ENCODE measurements at regions not wholly inside any gene's neighbourhood (a gene's known extent, or its start where the extent isn't known, plus 50 kb on each side); places are given as distances from the start of the nearest gene placed in this dataset.
"Not testable (repeated sequence)": the region's sequence is repeated elsewhere in the genome, so short reads cannot be mapped to it uniquely, and the experiment has no call there.

- DNase-seq (ENCODE audit: low read depth, low spot score): no peak
These were observed 1068.3 kb downstream of the HACE1 start for GRCh38 chr6:103791458-103791857.

GRCh38 chr6:103784117-103784516 is 1075.6 kb downstream of the HACE1 start:
- no peak for DNase-seq (ENCODE audit: low read depth, low spot score)

DNA sequence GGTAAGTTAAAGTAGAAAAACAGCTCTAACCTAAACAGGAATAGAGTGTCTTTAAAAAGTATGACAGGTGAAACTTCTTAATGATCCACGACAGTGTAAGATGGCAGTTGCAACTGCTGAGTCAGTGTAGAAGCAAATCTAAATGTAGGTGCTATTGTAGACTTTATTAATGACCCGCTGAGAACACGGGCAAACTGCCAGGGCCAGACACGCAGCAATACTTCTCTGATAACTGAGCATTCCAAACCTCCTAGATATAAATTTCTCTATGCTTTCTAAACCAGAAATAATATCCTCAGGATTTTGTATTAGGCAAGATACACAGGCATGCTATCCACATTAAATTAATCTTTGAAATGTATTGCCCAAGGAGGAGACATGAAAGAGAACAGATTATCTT is 1076.4 kb downstream of the HACE1 start:
- DNase-seq (ENCODE audit: low read depth, low spot score): peak; percentile 39

DNA sequence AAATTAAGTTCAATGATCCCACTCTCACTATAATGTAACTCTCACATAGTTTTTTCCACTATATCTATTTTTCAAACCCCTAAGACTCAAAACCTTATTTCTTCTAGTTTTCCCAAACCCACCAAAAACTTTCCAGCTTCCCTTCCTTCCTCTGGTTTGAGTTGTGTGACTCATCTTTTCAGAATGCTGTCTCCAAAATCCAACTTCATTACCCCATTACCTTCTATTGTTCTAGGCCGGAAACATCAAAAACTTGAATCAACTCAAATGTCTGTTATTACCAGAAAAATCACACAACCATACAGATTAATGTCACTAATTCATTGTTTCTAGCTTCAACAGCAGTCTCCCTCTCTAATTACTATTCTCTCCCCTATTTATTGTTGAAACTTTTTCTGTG is 1090.3 kb downstream of the HACE1 start:
- peak; percentile 1 for DNase-seq (ENCODE audit: low read depth, low spot score)

DNA sequence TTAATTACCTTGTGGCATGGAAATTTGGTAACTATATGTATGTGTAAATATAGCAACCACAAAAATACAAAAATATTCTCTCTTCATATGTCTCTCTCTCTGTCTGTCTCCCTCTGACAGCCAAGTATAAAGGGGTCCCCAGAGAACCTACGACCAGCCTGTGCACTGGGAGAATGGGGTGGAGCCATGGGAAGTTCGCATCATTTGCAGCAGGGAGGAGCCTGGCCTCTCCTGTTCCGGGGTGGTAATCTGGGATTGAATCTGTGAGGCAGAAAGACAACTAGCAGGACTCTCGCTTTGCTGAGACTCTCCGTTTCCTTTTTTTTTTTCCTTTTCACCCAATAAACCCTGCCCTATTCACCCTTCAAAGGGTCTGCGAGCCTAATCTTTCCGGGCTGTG is 1109.1 kb downstream of the HACE1 start:
- no peak for DNase-seq (ENCODE audit: low read depth, low spot score)

DNA sequence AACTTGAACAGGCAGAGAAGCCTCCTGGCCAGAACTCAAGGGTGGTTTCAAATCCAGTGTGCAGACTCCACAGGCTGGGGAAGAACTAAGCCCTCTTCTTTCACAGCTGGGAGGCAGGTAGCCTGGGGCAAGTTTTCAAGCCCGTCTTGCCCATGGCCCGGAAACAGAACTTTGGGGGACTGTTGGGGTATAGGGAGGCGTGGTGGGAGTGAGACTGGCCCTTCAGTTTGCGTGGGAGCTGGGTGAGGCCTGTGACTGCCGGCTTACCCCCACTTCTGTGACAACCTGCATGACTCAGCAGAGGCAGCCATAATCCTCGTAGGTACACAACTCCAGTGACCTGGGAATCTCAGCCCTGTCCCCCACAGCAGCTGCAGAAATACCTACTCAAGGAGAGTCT is 1125.7 kb downstream of the HACE1 start:
- no peak for DNase-seq (ENCODE audit: low read depth, low spot score)

GRCh38 chr6:103729658-103730057 is 1130.1 kb downstream of the HACE1 start:
- no peak for DNase-seq (ENCODE audit: low read depth, low spot score)

DNA sequence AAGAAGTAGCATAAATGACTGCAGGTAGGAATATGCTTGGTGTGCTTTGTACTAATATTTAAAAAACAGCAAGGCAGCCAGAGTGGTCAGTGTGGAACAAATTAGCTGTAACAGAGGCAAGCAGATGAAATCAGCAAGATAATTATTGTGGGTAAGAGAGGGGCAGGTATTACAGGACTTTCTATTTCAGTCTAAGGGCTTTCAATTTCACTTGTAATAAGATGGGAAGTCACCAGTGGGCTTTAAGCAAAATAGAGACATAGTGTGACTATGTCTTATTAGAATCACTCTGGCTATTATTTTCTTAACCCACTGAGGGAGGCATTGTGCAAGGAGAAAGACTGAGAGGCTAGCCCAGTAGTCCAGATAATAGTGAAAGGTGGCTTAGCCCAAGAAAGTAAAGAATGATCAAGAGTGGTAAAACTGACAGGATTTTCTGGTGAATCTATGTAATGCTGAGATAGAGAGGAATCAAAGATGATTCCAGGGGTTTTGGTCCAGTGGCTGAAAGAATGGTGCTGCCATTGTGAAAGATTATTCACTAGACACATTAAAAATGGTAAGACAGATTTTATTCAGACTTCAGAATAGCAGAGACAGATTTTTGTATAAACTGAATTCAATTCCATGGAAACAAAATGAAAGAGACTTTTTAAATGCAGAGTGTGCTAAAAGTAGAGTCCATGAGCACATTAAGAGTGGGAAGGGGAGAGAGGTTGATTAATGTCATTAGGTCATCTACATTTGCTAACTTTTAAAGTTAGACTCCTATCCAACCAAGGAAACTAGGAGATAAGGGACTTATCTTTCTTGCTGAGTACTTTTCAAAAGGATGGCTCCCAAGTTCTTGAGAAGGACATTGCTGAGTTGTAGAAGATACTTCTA is 1136.0 kb downstream of the HACE1 start:
- DNase-seq (ENCODE audit: low read depth, low spot score): no peak

- DNase-seq (ENCODE audit: low read depth, low spot score): no peak
These were observed 1137.0 kb downstream of the HACE1 start for GRCh38 chr6:103722683-103723082.

GRCh38 chr6:103721923-103722322 is 1137.8 kb downstream of the HACE1 start:
- no peak for DNase-seq (ENCODE audit: low read depth, low spot score)

GRCh38 chr6:103720393-103720792 is 1139.3 kb downstream of the HACE1 start:
- DNase-seq (ENCODE audit: low read depth, low spot score): no peak

- DNase-seq (ENCODE audit: low read depth, low spot score): no peak
These were observed 1140.2 kb downstream of the HACE1 start for GRCh38 chr6:103719545-103719944.

GRCh38 chr6:103715269-103715668 is 1144.5 kb downstream of the HACE1 start:
- no peak for DNase-seq (ENCODE audit: low read depth, low spot score)

- DNase-seq (ENCODE audit: low read depth, low spot score): not testable (repeated sequence)
These were observed 1150.5 kb downstream of the HACE1 start for GRCh38 chr6:103709236-103709635.

- no peak for DNase-seq (ENCODE audit: low read depth, low spot score)
These were observed 1152.0 kb downstream of the HACE1 start for GRCh38 chr6:103707596-103708325.

GRCh38 chr6:103699769-103700168 is 1160.0 kb downstream of the HACE1 start:
- no peak for DNase-seq (ENCODE audit: low read depth, low spot score)

DNA sequence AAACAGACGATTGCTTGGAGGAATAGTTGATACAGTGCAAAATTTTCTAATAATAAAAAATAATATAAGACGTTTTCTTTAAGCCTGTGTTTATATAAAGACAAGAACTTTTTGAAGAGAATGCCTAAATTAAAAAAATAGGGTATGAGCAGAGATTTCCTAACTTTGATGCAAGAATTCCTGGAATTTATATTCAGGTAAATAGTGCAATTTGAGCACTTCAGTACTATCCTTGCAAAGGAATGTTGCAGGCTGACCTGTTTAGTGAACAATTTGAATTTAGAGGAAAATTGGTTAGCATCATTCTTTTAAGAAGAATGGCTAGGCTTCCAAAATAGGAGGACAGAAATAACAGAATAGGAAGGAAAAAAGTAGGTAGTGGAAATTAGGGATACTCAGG is 1172.3 kb downstream of the HACE1 start:
- no peak for DNase-seq (ENCODE audit: low read depth, low spot score)

- DNase-seq (ENCODE audit: low read depth, low spot score): no peak
These were observed 1179.6 kb downstream of the HACE1 start for GRCh38 chr6:103680116-103680515.

DNA sequence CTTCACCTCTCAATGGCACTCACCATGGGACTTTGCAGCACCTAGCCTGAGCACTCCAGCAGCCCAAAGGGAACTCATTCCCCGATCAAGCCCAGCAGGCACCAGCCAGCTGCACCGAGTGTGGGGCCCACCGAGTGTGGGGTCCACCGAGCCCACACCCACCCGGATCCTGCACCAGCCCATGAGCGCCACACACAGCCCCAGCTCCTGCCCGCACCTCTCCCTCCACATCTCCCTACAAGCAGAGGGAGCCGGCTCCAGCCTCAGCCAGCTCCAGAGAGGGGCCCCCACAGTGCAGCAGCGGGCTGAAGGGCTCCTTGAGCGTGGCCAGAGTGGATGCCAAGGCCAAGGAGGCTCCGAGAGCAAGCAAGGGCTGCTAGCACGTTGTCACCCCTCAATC is 1182.4 kb downstream of the HACE1 start:
- DNase-seq (ENCODE audit: low read depth, low spot score): no peak

- peak; percentile 27 for DNase-seq (ENCODE audit: low read depth, low spot score)
These were observed 1183.8 kb downstream of the HACE1 start for GRCh38 chr6:103675807-103676406.

GRCh38 chr6:103674790-103675189 is 1184.9 kb downstream of the HACE1 start:
- DNase-seq (ENCODE audit: low read depth, low spot score): no peak

- peak; percentile 39 for DNase-seq (ENCODE audit: low read depth, low spot score)
These were observed 1187.5 kb downstream of the HACE1 start for GRCh38 chr6:103672169-103672568.

GRCh38 chr6:103629613-103630012 is 1230.1 kb downstream of the HACE1 start:
- no peak for DNase-seq (ENCODE audit: low read depth, low spot score)

Data from astrocyte of the hippocampus (primary cell).